KMS-11 (cell line): ENCODE measurements at regions not wholly inside any gene's neighbourhood (a gene's known extent, or its start where the extent isn't known, plus 50 kb on each side); places are given as distances from the start of the nearest gene placed in this dataset.
"Not testable (repeated sequence)": the region's sequence is repeated elsewhere in the genome, so short reads cannot be mapped to it uniquely, and the experiment has no call there.

Experiments
- H2AFZ ChIP-seq: fragments of 200-600 bp; sonication (generic); 2 replicates; pipeline ENCODE4 v1.6.1; 2016; ENCODE audit warnings: antibody characterized with exemption, mixed run types, low read depth
- H3K27ac ChIP-seq: fragments of 200-600 bp; sonication (generic); 2 replicates; pipeline ENCODE4 v1.6.1; 2016; ENCODE audit warnings: mild to moderate bottlenecking, mixed run types
- H3K27me3 ChIP-seq: fragments of 200-600 bp; sonication (generic); 2 replicates; pipeline ENCODE4 v1.6.1; 2017; ENCODE audit warnings: mild to moderate bottlenecking, low read depth, mixed run types, moderate library complexity; ENCODE audit not compliant: insufficient read depth
- H3K36me3 ChIP-seq: fragments of 200-600 bp; sonication (generic); 2 replicates; pipeline ENCODE4 v1.6.1; 2017; ENCODE audit warnings: mild to moderate bottlenecking, mixed run types; ENCODE audit not compliant: insufficient read depth
- H3K4me1 ChIP-seq: fragments of 200-600 bp; sonication (generic); 2 replicates; pipeline ENCODE4 v1.6.1; 2016; ENCODE audit warnings: mild to moderate bottlenecking, low read depth, mixed run types; ENCODE audit not compliant: poor library complexity, severe bottlenecking
- H3K4me2 ChIP-seq: fragments of 200-600 bp; sonication (generic); 2 replicates; pipeline ENCODE4 v1.7.0; 2016; ENCODE audit warnings: mild to moderate bottlenecking, mixed run types
- H3K4me3 ChIP-seq: fragments of 200-600 bp; sonication (generic); IDR thresholded peaks from 2 replicates; pipeline ENCODE4 v1.6.1; 2017; ENCODE audit warnings: low read depth, low read length, mixed read lengths; ENCODE audit not compliant: insufficient read depth
- H3K79me2 ChIP-seq: fragments of 200-600 bp; sonication (generic); 2 replicates; pipeline ENCODE4 v1.6.1; 2016; ENCODE audit warnings: low read depth, mixed run types; ENCODE audit not compliant: insufficient read depth
- H3K9ac ChIP-seq: fragments of 200-600 bp; sonication (generic); 2 replicates; pipeline ENCODE4 v1.6.1; 2016; ENCODE audit warnings: mild to moderate bottlenecking, mixed run types
- H4K20me1 ChIP-seq: fragments of 200-600 bp; sonication (generic); 2 replicates; pipeline ENCODE4 v1.6.1; 2016; ENCODE audit warnings: mild to moderate bottlenecking, mixed run types; ENCODE audit not compliant: insufficient read depth
- TF ChIP-seq, protein P1 (sequence below): fragments of 200-600 bp; sonication (generic); conservative IDR thresholded peaks from 2 replicates; pipeline ENCODE4 v1.6.1; 2017; ENCODE audit warnings: low read depth, mild to moderate bottlenecking, antibody characterized with exemption, low read length, moderate library complexity, mixed read lengths

DNA sequence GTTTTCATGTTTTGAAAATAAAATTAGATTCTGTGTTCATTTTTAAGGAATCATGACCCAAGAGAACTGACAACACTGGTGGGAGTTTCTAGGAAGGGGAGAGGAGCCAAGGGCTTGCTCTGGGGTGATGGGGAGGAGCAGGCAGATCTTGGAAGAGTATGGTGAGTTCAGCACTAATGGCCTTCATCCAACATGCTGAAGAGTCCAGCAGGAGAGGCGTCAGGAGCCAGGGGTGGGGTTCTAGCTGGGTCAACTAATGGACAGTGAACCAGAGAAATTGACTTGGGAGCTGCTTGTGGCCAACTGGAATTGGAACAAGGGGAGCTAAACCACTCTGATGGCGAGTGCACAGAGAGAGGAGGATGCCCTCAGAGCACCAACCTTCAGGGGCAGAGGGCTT is 107.1 kb downstream of the MRPL14 start:
- no peak overlapping the region for H3K9ac ChIP-seq
- H4K20me1 ChIP-seq, result no peaks in the 10 kb centered on the region
- no peaks in the 10 kb centered on the region for H3K4me1 ChIP-seq
- H3K4me3 ChIP-seq, result no peak overlapping the region
- no peaks in the 10 kb centered on the region for H3K36me3 ChIP-seq
- TF ChIP-seq, protein P1, sequence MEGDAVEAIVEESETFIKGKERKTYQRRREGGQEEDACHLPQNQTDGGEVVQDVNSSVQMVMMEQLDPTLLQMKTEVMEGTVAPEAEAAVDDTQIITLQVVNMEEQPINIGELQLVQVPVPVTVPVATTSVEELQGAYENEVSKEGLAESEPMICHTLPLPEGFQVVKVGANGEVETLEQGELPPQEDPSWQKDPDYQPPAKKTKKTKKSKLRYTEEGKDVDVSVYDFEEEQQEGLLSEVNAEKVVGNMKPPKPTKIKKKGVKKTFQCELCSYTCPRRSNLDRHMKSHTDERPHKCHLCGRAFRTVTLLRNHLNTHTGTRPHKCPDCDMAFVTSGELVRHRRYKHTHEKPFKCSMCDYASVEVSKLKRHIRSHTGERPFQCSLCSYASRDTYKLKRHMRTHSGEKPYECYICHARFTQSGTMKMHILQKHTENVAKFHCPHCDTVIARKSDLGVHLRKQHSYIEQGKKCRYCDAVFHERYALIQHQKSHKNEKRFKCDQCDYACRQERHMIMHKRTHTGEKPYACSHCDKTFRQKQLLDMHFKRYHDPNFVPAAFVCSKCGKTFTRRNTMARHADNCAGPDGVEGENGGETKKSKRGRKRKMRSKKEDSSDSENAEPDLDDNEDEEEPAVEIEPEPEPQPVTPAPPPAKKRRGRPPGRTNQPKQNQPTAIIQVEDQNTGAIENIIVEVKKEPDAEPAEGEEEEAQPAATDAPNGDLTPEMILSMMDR, result no peak
- H2AFZ ChIP-seq, result no peak overlapping the region
- H3K27me3 ChIP-seq, result no peaks in the 10 kb centered on the region
- no peaks in the 10 kb centered on the region for H3K79me2 ChIP-seq
- H3K27ac ChIP-seq, result no peak overlapping the region
- no peak overlapping the region for H3K4me2 ChIP-seq

GRCh38 chr6:44017307-44017706 is 109.9 kb downstream of the MRPL14 start:
- not testable (repeated sequence) for H3K79me2 ChIP-seq, H3K4me3 ChIP-seq, H2AFZ ChIP-seq, H3K9ac ChIP-seq, H4K20me1 ChIP-seq, H3K4me2 ChIP-seq, H3K27ac ChIP-seq, H3K4me1 ChIP-seq, H3K27me3 ChIP-seq, H3K36me3 ChIP-seq

DNA sequence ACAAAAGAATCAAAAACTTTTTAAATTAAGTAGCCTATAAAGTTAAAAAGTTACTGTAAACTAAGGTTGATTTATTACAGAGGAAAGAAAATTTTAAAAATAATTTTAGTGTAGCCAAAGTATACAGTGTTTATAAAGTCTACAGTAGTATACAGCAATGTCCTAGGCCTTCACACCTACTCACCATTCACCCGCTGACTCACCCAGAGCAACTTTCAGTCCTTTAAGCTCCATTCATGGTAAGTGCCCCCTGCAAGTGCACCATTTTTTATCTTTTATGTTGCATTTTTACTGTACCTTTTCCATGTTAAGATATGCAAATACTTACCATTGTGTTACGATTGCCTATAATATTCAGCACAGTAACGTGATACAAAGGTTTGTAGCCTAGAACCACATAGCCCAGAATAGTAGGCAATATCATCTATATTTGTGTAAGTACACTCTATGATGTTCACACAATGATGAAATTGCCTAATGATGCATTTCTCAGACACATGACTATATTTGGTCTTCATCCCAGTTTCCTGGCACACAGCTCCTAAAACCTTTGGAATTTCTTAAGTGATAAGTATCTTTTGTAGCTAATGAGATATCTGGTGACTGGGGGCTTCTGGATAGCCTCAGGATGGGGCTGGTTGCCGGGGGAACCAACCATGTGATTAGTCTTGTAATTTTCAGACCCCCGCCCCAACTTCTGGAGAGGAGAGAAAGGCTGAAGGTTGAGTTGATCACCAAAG is 111.0 kb downstream of the MRPL14 start:
- H3K4me3 ChIP-seq, result no peak overlapping the region
- no peak overlapping the region for H3K9ac ChIP-seq
- TF ChIP-seq, protein P1, result no peak
- no peak overlapping the region for H3K27ac ChIP-seq
- no peaks in the 10 kb centered on the region for H3K36me3 ChIP-seq
- no peaks in the 10 kb centered on the region for H3K79me2 ChIP-seq
- no peak overlapping the region for H2AFZ ChIP-seq
- H3K27me3 ChIP-seq, result no peaks in the 10 kb centered on the region
- no peaks in the 10 kb centered on the region for H3K4me1 ChIP-seq
- no peaks in the 10 kb centered on the region for H4K20me1 ChIP-seq
- H3K4me2 ChIP-seq, result no peak overlapping the region

- Histone ChIP-seq H3K9ac (no peak overlapping the region), H3K36me3 (no peaks in the 10 kb centered on the region), H4K20me1 (no peaks in the 10 kb centered on the region), H3K27me3 (no peaks in the 10 kb centered on the region), H3K79me2 (no peaks in the 10 kb centered on the region), H2AFZ (no peak overlapping the region), H3K27ac (no peak overlapping the region), H3K4me3 (no peak overlapping the region), H3K4me2 (no peak overlapping the region), H3K4me1 (no peaks in the 10 kb centered on the region)
- TF ChIP-seq, protein P1, result no peak
These were observed 115.2 kb downstream of the MRPL14 start for GRCh38 chr6:44012078-44012493.

DNA sequence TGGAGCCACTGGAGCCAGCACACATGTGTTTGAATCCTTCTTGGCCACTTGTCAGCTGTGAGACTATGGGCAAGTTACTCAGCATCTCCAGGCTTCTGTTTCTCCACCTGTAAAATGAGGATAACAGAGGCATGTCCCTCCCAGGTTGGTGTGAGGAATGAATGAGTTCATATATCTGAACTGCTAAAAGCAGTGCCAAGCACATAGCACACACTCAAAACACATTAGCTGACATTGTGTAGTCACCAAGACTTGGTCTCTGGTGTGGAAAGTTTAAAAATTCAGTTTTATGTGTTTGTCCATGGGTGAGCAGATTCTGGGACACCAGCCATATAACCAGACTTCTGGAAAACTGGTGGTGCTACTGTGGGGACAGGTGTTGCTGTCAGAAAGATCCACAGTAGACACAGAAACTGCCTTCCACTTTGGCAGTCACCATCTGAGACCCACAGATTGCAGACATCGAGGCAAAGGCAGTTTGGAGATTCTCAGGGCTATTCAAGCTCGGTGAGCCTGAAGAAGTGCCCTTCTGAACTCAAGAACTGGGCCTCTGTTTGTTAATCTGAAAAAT is 115.8 kb downstream of the MRPL14 start:
- TF ChIP-seq, protein P1, result no peak
- no peaks in the 10 kb centered on the region for H3K36me3 ChIP-seq
- H3K4me2 ChIP-seq, result no peak overlapping the region
- no peak overlapping the region for H3K4me3 ChIP-seq
- no peaks in the 10 kb centered on the region for H3K79me2 ChIP-seq
- no peak overlapping the region for H3K9ac ChIP-seq
- no peak overlapping the region for H3K27ac ChIP-seq
- H4K20me1 ChIP-seq, result no peaks in the 10 kb centered on the region
- no peaks in the 10 kb centered on the region for H3K4me1 ChIP-seq
- H3K27me3 ChIP-seq, result no peaks in the 10 kb centered on the region
- H2AFZ ChIP-seq, result no peak overlapping the region
